ENCODE measurements at regions not wholly inside any gene's neighbourhood (a gene's known extent, or its start where the extent isn't known, plus 50 kb on each side); places are given as distances from the start of the nearest gene placed in this dataset.

DNA sequence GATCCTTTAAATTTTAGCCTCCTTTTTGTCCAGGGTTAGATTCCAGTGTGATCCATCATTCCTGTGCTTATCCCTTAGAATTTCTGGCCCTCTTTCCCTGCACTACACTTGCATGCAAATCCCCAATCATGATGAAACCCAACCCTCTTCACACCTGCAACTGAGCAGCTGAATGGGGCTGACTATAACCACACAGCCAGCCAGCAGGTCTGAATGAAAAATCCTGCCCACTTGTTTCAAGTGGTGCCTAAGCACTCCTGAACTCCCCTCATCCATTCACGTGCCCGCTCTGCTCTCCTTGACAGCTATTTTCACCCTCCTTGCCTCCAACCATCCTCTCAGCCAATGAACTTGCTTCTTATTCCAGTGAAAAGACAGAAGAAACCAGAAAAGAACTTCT lies 80.5 kb upstream of the AFF3 start:
- H3K4me2 ChIP-seq (ENCODE audit: unreplicated experiment): no peak overlapping the region
- H3K9ac ChIP-seq: no peak overlapping the region
- DNase-seq: no peak
- no peaks in the 10 kb centered on the region for H3K79me2 ChIP-seq (ENCODE audit: insufficient read depth)
- no peaks in the 10 kb centered on the region for H3K9me2 ChIP-seq (ENCODE audit: insufficient read depth)
- in situ Hi-C loops (cut with MboI): no loop called here
- WGBS, 2 experiments (ENCODE audit: low coverage in 1 of 2, low lambda C conversion rate in 2 of 2, missing lambda C conversion rate in 2 of 2): 38 to 54% methylated on average over 2 of the region's 2 CpGs
- no peaks in the 10 kb centered on the region for H3K36me3 ChIP-seq (ENCODE audit: low read depth)
- H3K9me3 ChIP-seq (ENCODE audit: low read depth): no peaks in the 10 kb centered on the region
- TF ChIP-seq EZH2phosphoT487 (IDR thresholded peaks at IDR 0.05; ENCODE audit: insufficient read depth, low read depth) (no peak), EZH2 (IDR thresholded peaks at IDR 0.05; ENCODE audit: insufficient read depth, poor library complexity, severe bottlenecking) (no peak)
- H3K27me3 ChIP-seq (replicated peaks; ENCODE audit: insufficient read depth): peaks cover 31% of the 10 kb centered on the region
- H3K27ac ChIP-seq: no peak overlapping the region
- no peak overlapping the region for H2AFZ ChIP-seq
- H3K4me3 ChIP-seq: no peak overlapping the region
- H4K20me1 ChIP-seq (ENCODE audit: insufficient read depth): no peaks in the 10 kb centered on the region
- H3K4me1 ChIP-seq (ENCODE audit: insufficient read depth): no peaks in the 10 kb centered on the region
- no peaks in the 10 kb centered on the region for H3F3A ChIP-seq (ENCODE audit: insufficient read depth)

DNA sequence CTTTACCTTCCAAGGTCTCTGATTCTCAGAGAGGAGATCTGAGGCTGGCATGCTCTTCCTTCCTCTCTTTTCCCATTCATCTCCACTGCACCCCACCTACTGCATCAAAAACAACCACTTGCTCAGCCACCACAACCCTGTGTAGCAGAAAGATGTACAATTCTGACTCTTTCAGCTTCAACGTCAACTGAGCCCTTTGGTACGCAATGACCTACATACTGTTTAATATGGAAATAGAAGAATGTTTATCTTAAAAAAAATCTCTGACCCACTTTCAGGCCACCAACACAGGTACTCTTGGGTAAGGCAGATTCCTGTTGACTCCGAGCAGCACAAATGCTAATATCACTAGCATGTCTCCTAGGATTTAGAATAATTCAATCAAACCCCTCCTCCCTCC lies 76.2 kb upstream of the AFF3 start:
- Histone ChIP-seq H3K4me3 (no peak overlapping the region), H3K27me3 (replicated peaks; ENCODE audit: insufficient read depth) (peaks cover 18% of the 10 kb centered on the region), H3K9ac (no peak overlapping the region), H3K4me2 (ENCODE audit: unreplicated experiment) (no peak overlapping the region), H3K27ac (no peak overlapping the region), H3K4me1 (ENCODE audit: insufficient read depth) (no peaks in the 10 kb centered on the region), H2AFZ (no peak overlapping the region), H3K9me2 (ENCODE audit: insufficient read depth) (no peaks in the 10 kb centered on the region), H3K36me3 (ENCODE audit: low read depth) (no peaks in the 10 kb centered on the region), H3K9me3 (ENCODE audit: low read depth) (no peaks in the 10 kb centered on the region), H3F3A (ENCODE audit: insufficient read depth) (no peaks in the 10 kb centered on the region), H3K79me2 (ENCODE audit: insufficient read depth) (no peaks in the 10 kb centered on the region), H4K20me1 (ENCODE audit: insufficient read depth) (no peaks in the 10 kb centered on the region)
- TF ChIP-seq EZH2phosphoT487 (IDR thresholded peaks at IDR 0.05; ENCODE audit: insufficient read depth, low read depth) (no peak), EZH2 (IDR thresholded peaks at IDR 0.05; ENCODE audit: insufficient read depth, poor library complexity, severe bottlenecking) (no peak)
- in situ Hi-C loops (cut with MboI): no loop called here
- no peak for DNase-seq
- 64 to 67% methylated on average over 3 of the region's 3 CpGs for WGBS, 2 experiments (ENCODE audit: low coverage in 1 of 2, low lambda C conversion rate in 2 of 2, missing lambda C conversion rate in 2 of 2)

DNA sequence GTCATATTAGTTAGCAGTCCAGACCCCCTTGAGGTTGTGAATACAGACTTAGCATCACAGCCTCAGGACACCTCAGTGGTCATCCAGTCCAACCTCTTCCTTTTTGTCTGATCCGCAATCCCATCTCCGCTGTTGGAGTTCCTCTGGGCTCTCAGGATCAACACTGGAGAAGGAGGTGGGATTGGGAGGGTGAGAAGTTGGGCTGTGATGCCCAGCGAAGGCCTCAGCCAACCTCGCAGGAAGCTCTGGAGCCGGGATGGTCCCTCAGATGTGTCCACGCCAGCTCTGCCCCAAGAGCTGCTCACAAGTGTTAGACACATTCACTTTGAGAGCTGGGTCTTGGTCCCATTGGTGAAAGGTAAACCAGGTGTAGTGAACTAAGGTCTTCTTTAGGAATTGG lies 74.9 kb upstream of the AFF3 start:
- Histone ChIP-seq H2AFZ (no peak overlapping the region), H3F3A (ENCODE audit: insufficient read depth) (no peaks in the 10 kb centered on the region), H3K36me3 (ENCODE audit: low read depth) (no peaks in the 10 kb centered on the region), H3K9me3 (ENCODE audit: low read depth) (no peaks in the 10 kb centered on the region), H3K9ac (no peak overlapping the region), H3K4me2 (ENCODE audit: unreplicated experiment) (no peak overlapping the region), H3K27me3 (replicated peaks; ENCODE audit: insufficient read depth) (peaks cover 10% of the 10 kb centered on the region; the same call in 1 of the 2 replicates), H3K9me2 (ENCODE audit: insufficient read depth) (no peaks in the 10 kb centered on the region), H3K79me2 (ENCODE audit: insufficient read depth) (no peaks in the 10 kb centered on the region), H3K27ac (no peak overlapping the region), H3K4me1 (ENCODE audit: insufficient read depth) (no peaks in the 10 kb centered on the region), H3K4me3 (no peak overlapping the region), H4K20me1 (ENCODE audit: insufficient read depth) (no peaks in the 10 kb centered on the region)
- in situ Hi-C loops (cut with MboI): no loop called here
- 78 to 79% methylated on average over 6 of the region's 6 CpGs for WGBS, 2 experiments (ENCODE audit: low coverage in 1 of 2, low lambda C conversion rate in 2 of 2, missing lambda C conversion rate in 2 of 2)
- DNase-seq: no peak
- TF ChIP-seq EZH2 (IDR thresholded peaks at IDR 0.05; ENCODE audit: insufficient read depth, poor library complexity, severe bottlenecking) (no peak), EZH2phosphoT487 (IDR thresholded peaks at IDR 0.05; ENCODE audit: insufficient read depth, low read depth) (no peak)

DNA sequence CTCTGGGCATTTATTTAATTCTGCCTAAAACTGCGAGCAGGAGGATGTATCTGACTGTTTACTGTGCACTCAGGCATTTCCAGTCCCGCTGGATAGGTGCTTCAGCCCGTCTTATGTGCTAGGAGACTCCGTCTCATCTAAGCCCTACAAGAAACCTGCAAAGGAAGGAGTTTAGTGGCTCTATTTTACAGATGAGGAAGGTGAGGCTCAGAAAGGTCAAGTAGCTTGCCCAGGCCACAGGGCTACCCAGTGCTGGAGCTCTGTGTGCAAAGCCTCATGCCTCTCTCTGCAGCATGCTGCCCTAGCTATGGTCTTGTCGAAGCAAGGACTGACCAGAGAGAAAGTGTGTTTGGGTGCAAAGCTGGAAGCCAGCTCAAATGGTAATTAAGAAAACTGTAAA lies 73.6 kb upstream of the AFF3 start:
- no peak for DNase-seq
- 61 to 64% methylated on average over 5 of the region's 5 CpGs for WGBS, 2 experiments (ENCODE audit: low coverage in 1 of 2, low lambda C conversion rate in 2 of 2, missing lambda C conversion rate in 2 of 2)
- Histone ChIP-seq H3K9ac (no peak overlapping the region), H3F3A (ENCODE audit: insufficient read depth) (no peaks in the 10 kb centered on the region), H2AFZ (no peak overlapping the region), H3K36me3 (ENCODE audit: low read depth) (no peaks in the 10 kb centered on the region), H4K20me1 (ENCODE audit: insufficient read depth) (no peaks in the 10 kb centered on the region), H3K27ac (no peak overlapping the region), H3K4me1 (ENCODE audit: insufficient read depth) (no peaks in the 10 kb centered on the region), H3K4me3 (no peak overlapping the region), H3K9me3 (ENCODE audit: low read depth) (no peaks in the 10 kb centered on the region), H3K9me2 (ENCODE audit: insufficient read depth) (no peaks in the 10 kb centered on the region), H3K27me3 (replicated peaks; ENCODE audit: insufficient read depth) (peaks cover 6% of the 10 kb centered on the region; the same call in 1 of the 2 replicates), H3K4me2 (ENCODE audit: unreplicated experiment) (no peak overlapping the region), H3K79me2 (ENCODE audit: insufficient read depth) (no peaks in the 10 kb centered on the region)
- in situ Hi-C loops (cut with MboI): no loop called here
- no peak for TF ChIP-seq EZH2phosphoT487 (IDR thresholded peaks at IDR 0.05; ENCODE audit: insufficient read depth, low read depth)
- no peak for TF ChIP-seq EZH2 (IDR thresholded peaks at IDR 0.05; ENCODE audit: insufficient read depth, poor library complexity, severe bottlenecking)

DNA sequence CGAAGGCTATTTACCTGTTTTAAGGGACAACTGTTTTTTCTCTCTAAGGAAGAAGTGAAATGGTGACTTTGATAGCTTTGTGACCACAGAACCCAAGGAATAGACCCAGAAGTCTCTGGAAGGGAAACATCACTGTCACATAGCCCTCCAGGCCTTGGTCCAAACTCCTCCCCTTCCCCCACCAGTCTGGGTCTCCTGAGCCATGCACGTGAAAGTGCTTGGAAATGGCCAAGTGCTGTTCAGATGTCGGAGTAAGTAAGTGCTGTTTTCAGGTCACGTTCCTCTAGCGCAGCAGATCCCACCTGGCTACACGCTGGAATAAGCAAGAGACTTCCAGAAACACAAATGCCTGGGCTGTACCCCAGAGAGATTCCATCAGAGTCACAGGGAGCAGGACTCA lies 73.0 kb upstream of the AFF3 start:
- H3K9me2 ChIP-seq (ENCODE audit: insufficient read depth): no peaks in the 10 kb centered on the region
- in situ Hi-C loops (cut with MboI): no loop called here
- 62 to 73% methylated on average over 6 of the region's 6 CpGs for WGBS, 2 experiments (ENCODE audit: low coverage in 1 of 2, low lambda C conversion rate in 2 of 2, missing lambda C conversion rate in 2 of 2)

More for the DNA sequence above, 73.0 kb upstream of the AFF3 start:
- no peak overlapping the region for H3K4me3 ChIP-seq
- H3K4me2 ChIP-seq (ENCODE audit: unreplicated experiment): no peak overlapping the region
- TF ChIP-seq EZH2phosphoT487 (IDR thresholded peaks at IDR 0.05; ENCODE audit: insufficient read depth, low read depth) (no peak), EZH2 (IDR thresholded peaks at IDR 0.05; ENCODE audit: insufficient read depth, poor library complexity, severe bottlenecking) (no peak)
- no peak overlapping the region for H3K27ac ChIP-seq
- no peaks in the 10 kb centered on the region for H4K20me1 ChIP-seq (ENCODE audit: insufficient read depth)
- no peaks in the 10 kb centered on the region for H3K4me1 ChIP-seq (ENCODE audit: insufficient read depth)
- peaks cover 2% of the 10 kb centered on the region; the same call in 1 of the 2 replicates for H3K27me3 ChIP-seq (replicated peaks; ENCODE audit: insufficient read depth)
- no peaks in the 10 kb centered on the region for H3F3A ChIP-seq (ENCODE audit: insufficient read depth)
- no peak overlapping the region for H3K9ac ChIP-seq
- DNase-seq: no peak
- H3K9me3 ChIP-seq (ENCODE audit: low read depth): no peaks in the 10 kb centered on the region
- H3K79me2 ChIP-seq (ENCODE audit: insufficient read depth): no peaks in the 10 kb centered on the region
- H3K36me3 ChIP-seq (ENCODE audit: low read depth): no peaks in the 10 kb centered on the region
- H2AFZ ChIP-seq: no peak overlapping the region

Data from GM23248 (cell line).